ENCODE measurements at regions not wholly inside any gene's neighbourhood (a gene's known extent, or its start where the extent isn't known, plus 50 kb on each side); places are given as distances from the start of the nearest gene placed in this dataset.

DNA sequence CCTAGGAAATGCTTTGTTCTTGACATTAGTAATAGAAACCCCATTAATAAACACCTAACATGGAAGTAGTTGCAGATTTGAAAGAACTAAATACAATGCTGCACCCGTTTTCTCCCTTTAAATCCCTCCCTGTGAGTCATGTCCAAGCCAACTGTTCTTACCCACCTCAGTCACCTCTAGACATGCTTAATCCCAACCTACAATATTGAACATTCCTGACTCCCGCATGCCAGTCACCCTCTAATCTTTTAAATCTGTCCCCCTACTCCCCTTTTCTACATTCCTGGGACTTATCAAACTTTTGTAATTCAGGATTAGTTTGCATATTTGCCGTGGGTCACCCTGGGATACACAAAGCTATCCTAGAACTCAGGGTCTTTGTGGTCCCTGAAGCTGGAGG, 374.6 kb downstream of the IRS1 start:
- H4K20me1 ChIP-seq (replicated peaks; ENCODE audit: insufficient read depth) = no peaks in the 10 kb centered on the region
- no peaks in the 10 kb centered on the region for H3K27me3 ChIP-seq (ENCODE audit: insufficient read depth)
- ATAC-seq (no peak), DNase-seq (ENCODE audit: low spot score) (no peak)
- Mint-ChIP-seq H3K36me3 (ENCODE audit: low read depth) (no peaks in the 10 kb centered on the region), H3K27ac (no peak overlapping the region), H3K9me3 (no peaks in the 10 kb centered on the region), H3K4me1 (peaks cover 16% of the 10 kb centered on the region), H3K27me3 (ENCODE audit: insufficient read depth, low read depth, poor library complexity) (no peaks in the 10 kb centered on the region), H3K4me3 (no peak overlapping the region)
- no peak overlapping the region for H3K4me3 ChIP-seq
- no peaks in the 10 kb centered on the region for H3K79me2 ChIP-seq (replicated peaks; ENCODE audit: insufficient read depth)
- peaks cover 14% of the 10 kb centered on the region for H3K9me2 ChIP-seq (ENCODE audit: insufficient read depth)
- H3K4me2 ChIP-seq = no peak overlapping the region
- no peaks in the 10 kb centered on the region for H3F3A ChIP-seq (replicated peaks; ENCODE audit: low read depth)
- TF ChIP-seq CREB1 (CRISPR knock-in tag; IDR thresholded peaks at IDR 0.05; ENCODE audit: low read depth) = no peak
- TF ChIP-seq STAT1 (IDR thresholded peaks at IDR 0.05; ENCODE audit: unreplicated experiment) = no peak
- TF ChIP-seq NANOG (IDR thresholded peaks at IDR 0.05; ENCODE audit: borderline replicate concordance) = no peak
- TF ChIP-seq, protein P1, sequence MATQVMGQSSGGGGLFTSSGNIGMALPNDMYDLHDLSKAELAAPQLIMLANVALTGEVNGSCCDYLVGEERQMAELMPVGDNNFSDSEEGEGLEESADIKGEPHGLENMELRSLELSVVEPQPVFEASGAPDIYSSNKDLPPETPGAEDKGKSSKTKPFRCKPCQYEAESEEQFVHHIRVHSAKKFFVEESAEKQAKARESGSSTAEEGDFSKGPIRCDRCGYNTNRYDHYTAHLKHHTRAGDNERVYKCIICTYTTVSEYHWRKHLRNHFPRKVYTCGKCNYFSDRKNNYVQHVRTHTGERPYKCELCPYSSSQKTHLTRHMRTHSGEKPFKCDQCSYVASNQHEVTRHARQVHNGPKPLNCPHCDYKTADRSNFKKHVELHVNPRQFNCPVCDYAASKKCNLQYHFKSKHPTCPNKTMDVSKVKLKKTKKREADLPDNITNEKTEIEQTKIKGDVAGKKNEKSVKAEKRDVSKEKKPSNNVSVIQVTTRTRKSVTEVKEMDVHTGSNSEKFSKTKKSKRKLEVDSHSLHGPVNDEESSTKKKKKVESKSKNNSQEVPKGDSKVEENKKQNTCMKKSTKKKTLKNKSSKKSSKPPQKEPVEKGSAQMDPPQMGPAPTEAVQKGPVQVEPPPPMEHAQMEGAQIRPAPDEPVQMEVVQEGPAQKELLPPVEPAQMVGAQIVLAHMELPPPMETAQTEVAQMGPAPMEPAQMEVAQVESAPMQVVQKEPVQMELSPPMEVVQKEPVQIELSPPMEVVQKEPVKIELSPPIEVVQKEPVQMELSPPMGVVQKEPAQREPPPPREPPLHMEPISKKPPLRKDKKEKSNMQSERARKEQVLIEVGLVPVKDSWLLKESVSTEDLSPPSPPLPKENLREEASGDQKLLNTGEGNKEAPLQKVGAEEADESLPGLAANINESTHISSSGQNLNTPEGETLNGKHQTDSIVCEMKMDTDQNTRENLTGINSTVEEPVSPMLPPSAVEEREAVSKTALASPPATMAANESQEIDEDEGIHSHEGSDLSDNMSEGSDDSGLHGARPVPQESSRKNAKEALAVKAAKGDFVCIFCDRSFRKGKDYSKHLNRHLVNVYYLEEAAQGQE (IDR thresholded peaks at IDR 0.05; ENCODE audit: unreplicated experiment) = no peak
- TF ChIP-seq EZH2phosphoT487 (IDR thresholded peaks at IDR 0.05; ENCODE audit: unreplicated experiment) = no peak
- TF ChIP-seq, protein P2, sequence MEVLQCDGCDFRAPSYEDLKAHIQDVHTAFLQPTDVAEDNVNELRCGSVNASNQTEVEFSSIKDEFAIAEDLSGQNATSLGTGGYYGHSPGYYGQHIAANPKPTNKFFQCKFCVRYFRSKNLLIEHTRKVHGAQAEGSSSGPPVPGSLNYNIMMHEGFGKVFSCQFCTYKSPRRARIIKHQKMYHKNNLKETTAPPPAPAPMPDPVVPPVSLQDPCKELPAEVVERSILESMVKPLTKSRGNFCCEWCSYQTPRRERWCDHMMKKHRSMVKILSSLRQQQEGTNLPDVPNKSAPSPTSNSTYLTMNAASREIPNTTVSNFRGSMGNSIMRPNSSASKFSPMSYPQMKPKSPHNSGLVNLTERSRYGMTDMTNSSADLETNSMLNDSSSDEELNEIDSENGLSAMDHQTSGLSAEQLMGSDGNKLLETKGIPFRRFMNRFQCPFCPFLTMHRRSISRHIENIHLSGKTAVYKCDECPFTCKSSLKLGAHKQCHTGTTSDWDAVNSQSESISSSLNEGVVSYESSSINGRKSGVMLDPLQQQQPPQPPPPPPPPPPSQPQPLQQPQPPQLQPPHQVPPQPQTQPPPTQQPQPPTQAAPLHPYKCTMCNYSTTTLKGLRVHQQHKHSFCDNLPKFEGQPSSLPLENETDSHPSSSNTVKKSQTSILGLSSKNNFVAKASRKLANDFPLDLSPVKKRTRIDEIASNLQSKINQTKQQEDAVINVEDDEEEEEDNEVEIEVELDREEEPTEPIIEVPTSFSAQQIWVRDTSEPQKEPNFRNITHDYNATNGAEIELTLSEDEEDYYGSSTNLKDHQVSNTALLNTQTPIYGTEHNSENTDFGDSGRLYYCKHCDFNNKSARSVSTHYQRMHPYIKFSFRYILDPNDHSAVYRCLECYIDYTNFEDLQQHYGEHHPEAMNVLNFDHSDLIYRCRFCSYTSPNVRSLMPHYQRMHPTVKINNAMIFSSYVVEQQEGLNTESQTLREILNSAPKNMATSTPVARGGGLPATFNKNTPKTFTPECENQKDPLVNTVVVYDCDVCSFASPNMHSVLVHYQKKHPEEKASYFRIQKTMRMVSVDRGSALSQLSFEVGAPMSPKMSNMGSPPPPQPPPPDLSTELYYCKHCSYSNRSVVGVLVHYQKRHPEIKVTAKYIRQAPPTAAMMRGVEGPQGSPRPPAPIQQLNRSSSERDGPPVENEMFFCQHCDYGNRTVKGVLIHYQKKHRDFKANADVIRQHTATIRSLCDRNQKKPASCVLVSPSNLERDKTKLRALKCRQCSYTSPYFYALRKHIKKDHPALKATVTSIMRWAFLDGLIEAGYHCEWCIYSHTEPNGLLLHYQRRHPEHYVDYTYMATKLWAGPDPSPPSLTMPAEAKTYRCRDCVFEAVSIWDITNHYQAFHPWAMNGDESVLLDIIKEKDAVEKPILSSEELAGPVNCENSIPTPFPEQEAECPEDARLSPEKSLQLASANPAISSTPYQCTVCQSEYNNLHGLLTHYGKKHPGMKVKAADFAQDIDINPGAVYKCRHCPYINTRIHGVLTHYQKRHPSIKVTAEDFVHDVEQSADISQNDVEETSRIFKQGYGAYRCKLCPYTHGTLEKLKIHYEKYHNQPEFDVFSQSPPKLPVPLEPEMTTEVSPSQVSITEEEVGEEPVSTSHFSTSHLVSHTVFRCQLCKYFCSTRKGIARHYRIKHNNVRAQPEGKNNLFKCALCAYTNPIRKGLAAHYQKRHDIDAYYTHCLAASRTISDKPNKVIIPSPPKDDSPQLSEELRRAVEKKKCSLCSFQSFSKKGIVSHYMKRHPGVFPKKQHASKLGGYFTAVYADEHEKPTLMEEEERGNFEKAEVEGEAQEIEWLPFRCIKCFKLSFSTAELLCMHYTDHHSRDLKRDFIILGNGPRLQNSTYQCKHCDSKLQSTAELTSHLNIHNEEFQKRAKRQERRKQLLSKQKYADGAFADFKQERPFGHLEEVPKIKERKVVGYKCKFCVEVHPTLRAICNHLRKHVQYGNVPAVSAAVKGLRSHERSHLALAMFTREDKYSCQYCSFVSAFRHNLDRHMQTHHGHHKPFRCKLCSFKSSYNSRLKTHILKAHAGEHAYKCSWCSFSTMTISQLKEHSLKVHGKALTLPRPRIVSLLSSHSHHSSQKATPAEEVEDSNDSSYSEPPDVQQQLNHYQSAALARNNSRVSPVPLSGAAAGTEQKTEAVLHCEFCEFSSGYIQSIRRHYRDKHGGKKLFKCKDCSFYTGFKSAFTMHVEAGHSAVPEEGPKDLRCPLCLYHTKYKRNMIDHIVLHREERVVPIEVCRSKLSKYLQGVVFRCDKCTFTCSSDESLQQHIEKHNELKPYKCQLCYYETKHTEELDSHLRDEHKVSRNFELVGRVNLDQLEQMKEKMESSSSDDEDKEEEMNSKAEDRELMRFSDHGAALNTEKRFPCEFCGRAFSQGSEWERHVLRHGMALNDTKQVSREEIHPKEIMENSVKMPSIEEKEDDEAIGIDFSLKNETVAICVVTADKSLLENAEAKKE (CRISPR knock-in tag; IDR thresholded peaks at IDR 0.05) = no peak
- no peak for TF ChIP-seq ZNF331 (CRISPR knock-in tag; IDR thresholded peaks at IDR 0.05; ENCODE audit: low read depth)
- TF ChIP-seq EZH2 (IDR thresholded peaks at IDR 0.05; ENCODE audit: low read depth, unreplicated experiment) = no peak
- TF ChIP-seq POLR2AphosphoS5 (IDR thresholded peaks at IDR 0.05; ENCODE audit: low read depth) = no peak
- TF ChIP-seq, protein P3, sequence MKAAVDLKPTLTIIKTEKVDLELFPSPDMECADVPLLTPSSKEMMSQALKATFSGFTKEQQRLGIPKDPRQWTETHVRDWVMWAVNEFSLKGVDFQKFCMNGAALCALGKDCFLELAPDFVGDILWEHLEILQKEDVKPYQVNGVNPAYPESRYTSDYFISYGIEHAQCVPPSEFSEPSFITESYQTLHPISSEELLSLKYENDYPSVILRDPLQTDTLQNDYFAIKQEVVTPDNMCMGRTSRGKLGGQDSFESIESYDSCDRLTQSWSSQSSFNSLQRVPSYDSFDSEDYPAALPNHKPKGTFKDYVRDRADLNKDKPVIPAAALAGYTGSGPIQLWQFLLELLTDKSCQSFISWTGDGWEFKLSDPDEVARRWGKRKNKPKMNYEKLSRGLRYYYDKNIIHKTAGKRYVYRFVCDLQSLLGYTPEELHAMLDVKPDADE (IDR thresholded peaks at IDR 0.05) = no peak
- TF ChIP-seq, protein P4, sequence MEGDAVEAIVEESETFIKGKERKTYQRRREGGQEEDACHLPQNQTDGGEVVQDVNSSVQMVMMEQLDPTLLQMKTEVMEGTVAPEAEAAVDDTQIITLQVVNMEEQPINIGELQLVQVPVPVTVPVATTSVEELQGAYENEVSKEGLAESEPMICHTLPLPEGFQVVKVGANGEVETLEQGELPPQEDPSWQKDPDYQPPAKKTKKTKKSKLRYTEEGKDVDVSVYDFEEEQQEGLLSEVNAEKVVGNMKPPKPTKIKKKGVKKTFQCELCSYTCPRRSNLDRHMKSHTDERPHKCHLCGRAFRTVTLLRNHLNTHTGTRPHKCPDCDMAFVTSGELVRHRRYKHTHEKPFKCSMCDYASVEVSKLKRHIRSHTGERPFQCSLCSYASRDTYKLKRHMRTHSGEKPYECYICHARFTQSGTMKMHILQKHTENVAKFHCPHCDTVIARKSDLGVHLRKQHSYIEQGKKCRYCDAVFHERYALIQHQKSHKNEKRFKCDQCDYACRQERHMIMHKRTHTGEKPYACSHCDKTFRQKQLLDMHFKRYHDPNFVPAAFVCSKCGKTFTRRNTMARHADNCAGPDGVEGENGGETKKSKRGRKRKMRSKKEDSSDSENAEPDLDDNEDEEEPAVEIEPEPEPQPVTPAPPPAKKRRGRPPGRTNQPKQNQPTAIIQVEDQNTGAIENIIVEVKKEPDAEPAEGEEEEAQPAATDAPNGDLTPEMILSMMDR (conservative IDR thresholded peaks at IDR 0.05; ENCODE audit: low read depth in 2 of 2) = no peak
- no peak for TF ChIP-seq ZNF114 (CRISPR knock-in tag; IDR thresholded peaks at IDR 0.05)
- no peak for TF ChIP-seq JUNB (IDR thresholded peaks at IDR 0.05; ENCODE audit: unreplicated experiment)
- H3K27ac ChIP-seq (ENCODE audit: low read depth) = no peak overlapping the region
- peaks cover 5% of the 10 kb centered on the region; the same call in 1 of the 2 replicates for H3K4me1 ChIP-seq (ENCODE audit: insufficient read depth)
- no peaks in the 10 kb centered on the region for H3K36me3 ChIP-seq (ENCODE audit: insufficient read depth)
- H2AFZ ChIP-seq = peak overlapping the region; percentile 85; the same call in 1 of the 2 replicates
